Stimulated activated CD4-positive, alpha-beta T cell treated with anti-CD3 and anti-CD28 coated beads, Interleukin-1b, Interleukin-23, amount 100 ng/mL, for 24 hours (primary cell): ENCODE measurements at regions not wholly inside any gene's neighbourhood (a gene's known extent, or its start where the extent isn't known, plus 50 kb on each side); places are given as distances from the start of the nearest gene placed in this dataset.
"Not testable (repeated sequence)": the region's sequence is repeated elsewhere in the genome, so short reads cannot be mapped to it uniquely, and the experiment has no call there.

Source experiments
- DNase-seq, 4 experiments: peaks; one replicate each; pipeline ENCODE4 v3.0.0-alpha.2; 2020; ENCODE audit warnings: low read depth in 4 of 4, low spot score in 1 of 4

DNA sequence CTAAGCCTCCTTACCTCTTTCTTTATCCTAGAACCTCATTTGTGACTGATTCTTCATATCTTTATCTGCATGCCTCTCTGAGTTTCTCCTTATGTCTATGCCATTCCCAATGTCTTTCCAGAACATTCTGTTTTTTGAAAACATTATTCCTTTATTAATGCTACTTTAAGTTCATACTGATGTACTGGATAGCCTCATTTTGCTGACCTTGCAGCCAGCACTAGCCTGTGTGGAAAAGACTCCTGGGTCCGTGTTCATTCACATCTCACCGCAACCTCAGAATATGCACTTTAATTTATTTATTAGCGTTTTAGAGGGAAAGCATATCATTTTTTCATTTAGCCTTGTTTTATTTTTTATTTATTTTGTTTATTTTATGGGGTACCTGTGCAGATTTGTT lies 208.1 kb upstream of the NPVF start:
- no peak for DNase-seq

DNA sequence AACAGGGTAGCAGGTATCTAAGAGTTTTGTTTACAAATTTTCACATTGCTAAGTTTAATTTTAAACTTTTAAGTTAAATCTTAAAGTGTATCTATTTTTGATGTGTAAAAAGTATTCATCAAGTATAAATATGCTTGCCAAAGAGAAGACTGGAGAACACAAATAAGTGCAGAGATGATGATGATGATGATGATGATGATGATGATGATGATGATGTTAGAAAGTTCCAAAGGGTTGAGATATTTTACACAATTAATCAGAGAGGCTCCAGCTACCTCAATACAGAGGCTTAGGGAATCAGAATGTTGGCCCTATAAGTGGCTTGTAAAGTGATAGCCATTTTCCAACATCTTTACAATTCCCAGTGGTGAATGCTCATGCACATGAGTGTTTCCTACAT lies 209.0 kb upstream of the NPVF start:
- no peak for DNase-seq

DNA sequence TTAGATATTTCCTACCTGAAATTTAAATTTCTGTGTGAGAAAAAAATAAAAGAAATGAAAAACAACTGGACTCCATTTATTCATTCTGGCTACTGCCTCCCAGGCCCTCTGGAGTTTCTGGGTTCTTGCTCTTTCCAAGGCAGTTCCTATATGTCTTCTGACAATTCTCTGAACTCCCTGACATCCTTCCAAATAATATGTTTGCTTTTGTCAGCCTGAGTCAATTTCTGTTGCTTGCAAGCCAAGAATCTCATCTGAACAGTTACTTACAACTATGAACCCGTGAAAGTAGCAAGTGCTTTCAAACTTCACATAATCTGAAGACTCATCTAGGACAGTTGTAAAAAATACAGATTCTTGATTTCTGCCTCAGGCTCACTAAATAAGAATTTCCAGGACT lies 216.7 kb upstream of the NPVF start:
- DNase-seq: no peak

DNA sequence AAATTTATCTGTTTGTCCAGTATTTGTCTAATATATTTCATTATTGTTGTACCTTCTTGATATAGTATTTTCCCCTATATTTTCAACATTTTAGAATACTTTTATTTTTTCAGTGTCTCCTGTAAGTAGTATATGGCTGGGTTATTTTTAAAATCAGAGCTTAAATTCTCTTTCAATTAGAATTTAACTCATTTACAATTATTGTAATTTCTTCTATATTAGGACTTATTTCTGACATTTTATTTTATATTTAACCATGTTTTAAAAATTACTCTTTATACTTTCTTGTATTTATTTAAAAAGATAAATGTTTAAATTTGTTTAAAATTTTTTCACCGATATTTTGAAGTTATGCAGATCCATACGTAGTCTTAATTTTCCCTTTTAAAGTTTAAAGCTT lies 220.0 kb upstream of the NPVF start:
- DNase-seq: no peak

DNA sequence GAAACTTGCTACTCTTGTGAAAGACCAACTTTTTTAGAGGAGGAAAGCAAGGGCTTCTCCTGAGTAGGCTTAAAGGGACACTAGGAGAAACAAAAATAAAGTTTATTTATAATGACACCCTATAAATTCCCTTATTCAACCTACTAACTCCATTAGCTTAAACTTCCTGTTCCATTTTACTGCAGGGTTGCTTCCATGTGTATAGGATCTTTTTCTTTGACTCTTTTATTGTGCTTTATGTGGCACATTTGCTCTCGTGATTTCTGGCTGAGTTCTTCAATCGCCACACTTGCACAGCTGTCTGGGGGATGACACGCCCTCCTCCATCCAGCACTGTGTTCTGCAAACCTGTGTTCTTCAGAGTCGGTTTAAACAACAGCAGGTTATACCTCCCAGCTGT lies 225.7 kb upstream of the NPVF start:
- DNase-seq: no peak

DNA sequence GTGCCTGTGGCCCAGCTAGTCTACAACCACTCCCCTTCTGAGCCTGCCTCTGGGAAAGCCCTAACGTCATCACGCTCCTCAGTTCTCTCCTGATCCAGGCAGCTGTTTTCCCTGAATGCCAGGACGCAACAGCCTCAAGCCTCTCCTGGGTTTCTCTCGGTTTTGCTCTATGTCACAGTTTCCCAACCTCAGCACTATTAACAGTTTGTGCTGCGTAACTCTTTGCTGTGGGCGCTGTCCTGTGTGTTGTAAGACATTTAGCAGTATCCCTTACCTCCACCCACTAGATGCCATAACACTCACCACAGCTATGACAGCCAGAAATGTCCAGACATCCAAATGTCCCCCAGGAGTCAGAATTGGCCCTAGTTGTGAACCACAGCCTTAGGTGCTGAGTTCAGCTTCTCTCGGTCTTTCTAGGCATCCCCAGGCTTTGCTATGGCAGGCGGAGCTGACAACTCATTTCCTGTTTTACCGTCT lies 226.3 kb upstream of the NPVF start:
- no peak for DNase-seq

DNA sequence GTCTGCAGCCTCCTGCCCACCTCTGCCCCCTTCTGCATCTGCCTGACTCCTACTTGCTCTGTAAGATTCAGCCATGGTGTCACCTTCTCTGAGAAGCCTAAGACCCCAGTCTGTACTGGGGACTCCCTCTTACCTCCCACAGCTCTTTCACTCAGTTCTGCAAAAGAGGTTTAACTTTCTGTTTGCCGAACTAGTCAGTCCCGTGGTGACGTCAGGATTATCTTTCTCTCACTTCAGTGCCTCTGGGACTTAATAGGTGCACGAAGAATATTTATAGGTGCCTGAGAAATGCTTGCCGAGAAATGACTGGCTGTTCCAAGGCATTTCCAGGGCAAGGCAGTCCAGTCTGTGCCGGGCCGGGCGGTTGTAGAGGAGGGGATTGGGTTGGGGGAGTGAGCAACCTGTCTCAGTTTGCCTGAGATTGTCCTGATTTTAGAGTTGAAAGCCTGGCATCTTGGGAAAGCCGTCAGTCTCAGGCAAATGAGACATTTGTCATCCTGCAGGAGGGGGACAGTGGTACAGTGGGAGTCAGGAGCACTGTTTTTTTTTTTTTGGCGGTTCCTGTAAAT lies 227.5 kb upstream of the NPVF start:
- DNase-seq: no peak

DNA sequence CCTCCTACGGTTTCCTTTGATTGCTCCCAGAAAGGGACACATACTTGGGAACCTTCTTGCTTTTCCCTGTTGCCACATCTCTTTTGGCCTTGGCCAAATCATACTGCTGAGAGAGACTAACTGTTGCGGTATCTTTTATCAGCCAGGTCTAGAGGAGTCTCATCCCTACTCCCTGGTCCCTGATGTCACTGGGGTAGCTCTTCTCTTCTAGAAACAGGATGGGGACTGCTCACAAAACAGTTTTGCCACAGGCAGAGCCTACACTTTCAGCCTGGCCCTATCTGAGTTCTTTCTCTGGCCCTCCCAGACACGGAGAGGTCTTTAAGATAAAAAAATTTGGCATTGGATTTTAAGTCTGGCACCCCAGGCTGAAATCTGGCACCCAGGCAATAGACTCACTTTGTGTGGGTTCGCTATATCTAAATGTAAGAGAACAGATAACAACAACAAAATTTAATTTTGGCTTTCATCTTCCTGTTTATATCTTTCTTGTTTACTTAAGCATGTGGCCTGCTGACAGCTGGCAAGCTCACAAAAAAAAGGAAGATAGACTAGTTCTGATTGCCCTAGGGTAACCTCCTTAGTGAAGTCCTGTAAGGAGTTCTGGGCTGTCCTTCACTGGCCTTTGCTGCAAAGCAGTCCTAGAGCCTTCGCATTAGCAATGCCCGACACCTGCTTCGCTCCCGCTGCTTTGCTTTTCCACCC lies 228.3 kb upstream of the NPVF start:
- DNase-seq: no peak

DNA sequence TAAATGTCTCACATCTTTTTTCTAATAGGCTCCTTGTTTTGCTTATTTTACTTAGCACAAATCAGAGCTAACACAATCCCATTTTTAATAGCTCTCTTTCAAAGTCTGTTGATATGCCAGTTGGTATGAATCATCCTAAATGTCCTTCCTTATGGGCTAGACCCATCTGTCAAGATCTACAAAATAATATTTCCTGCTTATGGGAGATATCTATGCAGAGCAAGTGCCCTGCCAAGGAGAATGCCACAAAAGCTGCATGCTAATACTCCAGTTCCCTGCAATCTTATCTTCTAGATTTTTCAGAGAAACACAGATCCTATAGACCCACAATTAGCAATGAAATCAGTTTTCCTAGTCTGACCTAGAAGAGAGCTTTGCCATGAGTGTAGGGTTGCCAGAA lies 230.8 kb upstream of the NPVF start:
- DNase-seq: no peak

DNA sequence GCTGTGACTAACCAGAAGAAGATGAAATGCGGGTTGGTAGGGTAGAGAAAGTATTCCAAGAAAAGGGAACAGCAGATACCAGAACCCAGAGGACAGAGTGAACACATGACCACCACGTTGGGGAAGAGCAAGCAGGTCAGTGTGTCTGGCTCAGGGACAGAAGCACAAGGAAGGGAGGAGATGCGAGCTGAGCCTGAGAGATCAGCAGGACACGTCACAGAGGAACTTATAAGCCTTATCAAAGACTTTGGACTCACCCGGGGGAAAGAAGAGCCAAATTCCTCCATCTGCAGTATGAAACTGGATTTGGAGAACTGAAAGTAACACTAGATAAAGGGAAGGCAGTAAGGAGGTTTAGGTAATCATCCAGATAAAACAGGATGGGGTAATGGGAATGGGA lies 232.1 kb upstream of the NPVF start:
- DNase-seq: no peak

DNA sequence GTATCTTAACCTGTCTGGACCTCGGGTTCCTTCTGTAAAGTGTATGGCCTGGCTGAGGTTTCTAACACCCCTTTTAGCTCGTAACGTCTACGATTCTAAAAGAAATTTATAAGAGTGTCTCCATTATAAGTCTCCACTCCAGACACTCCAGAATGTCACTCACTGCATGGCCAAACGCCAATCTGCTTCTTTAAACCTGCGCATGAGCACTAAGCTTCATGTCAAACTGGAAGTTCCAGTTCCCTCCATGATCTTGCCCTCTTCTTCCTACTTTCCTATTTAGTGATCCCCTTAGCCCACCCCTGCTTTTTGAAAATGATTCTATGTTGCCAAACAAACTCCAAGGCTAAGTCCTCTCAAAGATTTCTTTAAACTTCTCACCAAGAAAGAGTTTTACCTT lies 241.4 kb upstream of the NPVF start:
- no peak for DNase-seq

DNA sequence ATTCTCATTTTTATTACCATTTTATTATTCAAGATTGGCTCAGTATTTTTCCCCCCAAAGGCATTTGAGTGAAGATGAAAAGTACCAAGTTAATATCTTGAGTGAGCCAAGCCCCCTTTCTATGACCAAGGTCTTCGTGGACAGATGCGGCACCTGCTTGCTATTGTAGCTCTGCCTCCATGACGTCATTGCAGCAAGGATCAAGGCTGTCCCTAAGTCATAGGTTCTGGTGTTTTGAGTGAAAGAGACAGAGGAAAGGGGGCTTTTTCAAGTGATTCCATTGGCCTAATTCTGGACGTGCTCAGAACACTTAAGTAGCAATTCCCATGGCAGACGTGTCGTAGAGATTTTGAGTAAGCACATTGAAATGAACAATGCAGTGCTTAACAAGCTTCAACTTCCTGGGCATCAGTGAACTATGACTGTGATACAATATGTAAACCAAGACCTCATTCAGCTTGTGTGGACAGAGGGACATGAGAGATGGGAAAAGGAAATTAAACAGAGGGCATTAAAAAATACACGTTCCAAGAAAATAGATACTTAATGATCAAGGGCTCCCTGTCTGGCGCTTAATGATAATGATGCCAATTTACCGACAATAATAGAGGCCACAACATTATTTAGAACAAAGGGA lies 248.7 kb upstream of the NPVF start:
- no peak for DNase-seq

DNA sequence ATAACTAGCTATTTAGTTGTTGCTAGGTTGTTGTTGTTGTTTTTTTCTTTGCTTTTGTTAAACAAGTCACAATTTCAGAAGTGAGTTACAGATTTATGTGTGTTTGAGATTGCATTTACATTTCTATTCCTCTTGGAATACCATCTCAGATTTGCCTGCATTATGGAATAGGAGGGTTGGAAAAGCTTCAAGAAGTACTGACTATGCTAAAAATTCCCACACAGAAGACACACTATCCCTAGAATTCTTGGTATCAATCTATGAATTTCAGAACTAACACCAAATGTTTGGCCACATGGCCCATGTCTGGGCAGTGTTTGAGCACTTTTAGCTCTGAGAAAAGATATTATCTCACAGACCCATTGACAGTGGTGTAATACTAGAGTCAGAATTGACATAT lies 249.9 kb upstream of the NPVF start:
- DNase-seq: not testable (repeated sequence)

DNA sequence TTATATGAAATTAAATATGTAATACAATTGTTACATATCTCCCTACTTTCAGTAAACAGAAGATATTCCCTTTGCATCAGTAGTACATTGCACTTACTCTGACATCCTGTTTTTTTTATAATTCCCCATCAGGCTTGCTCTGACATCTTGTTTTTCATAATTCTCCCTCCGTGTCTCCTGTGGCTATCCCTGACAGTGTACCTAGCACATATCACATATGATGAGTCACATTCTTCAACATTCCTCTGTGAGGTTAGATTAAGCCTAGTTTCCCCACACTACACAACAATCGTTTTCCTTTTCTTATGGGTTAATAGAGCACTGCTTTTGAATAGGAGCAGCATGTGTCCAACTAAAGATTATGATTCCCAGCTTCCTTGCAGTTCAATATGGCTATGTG lies 250.6 kb upstream of the NPVF start:
- no peak for DNase-seq

DNA sequence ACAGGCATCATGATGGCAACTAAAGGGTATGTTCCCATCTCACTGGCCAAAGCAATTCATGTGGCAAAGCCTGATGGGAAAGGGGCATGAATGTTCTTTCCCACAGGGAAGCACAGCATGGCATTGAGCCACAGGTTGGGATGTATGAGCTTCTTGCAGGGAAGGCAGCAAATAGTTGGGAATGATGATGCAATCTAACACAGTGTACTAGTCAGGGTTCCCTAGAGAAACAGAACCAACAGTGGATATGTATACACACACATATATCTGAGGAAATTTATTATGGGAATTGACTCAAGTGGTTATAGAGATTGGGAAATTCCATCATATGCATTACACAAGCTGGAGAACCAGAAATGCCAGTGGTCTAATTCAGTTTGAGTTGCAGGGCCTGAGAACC lies 253.6 kb upstream of the NPVF start:
- DNase-seq: no peak

DNA sequence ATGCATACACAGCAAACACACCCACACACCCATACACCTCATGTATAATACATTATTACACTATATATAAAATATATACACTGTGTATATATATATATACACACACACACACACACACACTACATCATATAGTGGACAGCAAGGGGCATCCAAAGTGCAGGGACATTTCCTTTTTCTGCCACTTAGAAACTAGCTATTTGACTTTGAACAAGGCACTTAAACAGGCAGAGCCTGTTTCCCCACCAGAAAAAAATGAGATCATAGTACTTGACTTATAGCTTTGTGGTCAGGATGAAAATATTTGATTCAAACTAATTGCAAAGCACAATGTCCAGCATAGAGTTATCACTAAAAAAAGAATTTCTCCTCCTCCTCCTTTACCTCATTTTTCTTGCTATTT lies 254.3 kb upstream of the NPVF start:
- no peak for DNase-seq

DNA sequence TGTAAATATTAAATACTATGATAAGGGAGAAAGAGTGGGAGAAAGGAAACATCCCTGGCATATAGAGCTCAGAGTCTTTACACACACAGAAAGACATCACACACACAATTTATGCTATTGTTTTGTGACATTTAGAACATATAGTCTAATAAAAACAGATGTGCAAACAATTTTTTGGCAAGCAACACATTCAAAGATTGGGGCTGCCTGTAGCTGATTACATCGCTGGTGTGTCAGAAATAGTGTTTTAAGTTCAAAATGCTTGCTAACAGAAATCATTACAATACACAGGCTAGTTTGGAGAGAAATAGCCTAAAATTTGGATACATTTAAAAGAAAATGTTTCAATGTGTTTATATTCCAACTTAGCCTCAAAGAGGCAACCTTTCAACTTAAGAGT lies 256.7 kb upstream of the NPVF start:
- DNase-seq: no peak

DNA sequence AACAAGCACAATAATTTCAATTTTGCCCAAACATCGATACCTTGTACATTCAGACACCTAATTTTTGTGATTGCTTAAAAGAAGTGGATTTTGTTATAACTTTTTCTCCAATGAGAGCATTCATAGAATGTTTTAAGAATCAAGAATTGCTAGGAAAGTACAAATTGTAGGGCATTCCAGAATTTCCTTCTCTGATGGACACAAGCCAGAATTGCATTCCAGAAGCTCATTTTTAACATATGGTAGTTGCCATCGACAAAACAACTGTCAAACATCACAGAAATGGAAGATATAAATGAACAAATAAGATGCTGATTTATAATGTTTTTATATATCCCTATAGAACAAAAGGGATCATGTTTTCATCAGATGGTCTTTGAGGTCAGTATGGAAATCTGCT lies 258.4 kb upstream of the NPVF start:
- DNase-seq: no peak

DNA sequence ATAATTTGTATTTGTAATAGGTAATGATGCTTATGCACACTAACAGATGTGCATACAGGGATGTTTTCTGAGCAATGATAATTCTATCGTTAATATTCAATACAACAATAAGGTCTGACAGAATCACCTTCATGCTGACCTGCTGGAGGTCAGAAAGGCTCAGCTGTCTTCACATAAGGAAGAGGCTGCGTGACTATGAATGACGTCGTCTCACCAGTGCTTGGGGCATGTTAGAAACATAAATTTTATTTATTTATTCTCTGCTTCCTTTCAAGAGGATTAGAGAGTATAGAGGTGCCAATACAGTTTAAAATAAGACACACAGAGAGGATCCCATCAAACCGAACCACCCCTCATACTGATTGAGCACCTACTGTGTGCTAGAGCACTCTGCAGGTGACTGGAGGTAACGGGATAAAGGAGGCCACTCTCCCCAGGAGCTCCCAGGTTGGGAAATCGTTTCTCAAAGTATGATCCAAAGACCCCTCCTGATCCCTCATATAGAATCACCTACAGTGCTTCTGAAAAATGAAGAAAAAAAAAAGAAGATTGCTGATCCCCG lies 265.6 kb upstream of the NPVF start:
- DNase-seq: no peak

DNA sequence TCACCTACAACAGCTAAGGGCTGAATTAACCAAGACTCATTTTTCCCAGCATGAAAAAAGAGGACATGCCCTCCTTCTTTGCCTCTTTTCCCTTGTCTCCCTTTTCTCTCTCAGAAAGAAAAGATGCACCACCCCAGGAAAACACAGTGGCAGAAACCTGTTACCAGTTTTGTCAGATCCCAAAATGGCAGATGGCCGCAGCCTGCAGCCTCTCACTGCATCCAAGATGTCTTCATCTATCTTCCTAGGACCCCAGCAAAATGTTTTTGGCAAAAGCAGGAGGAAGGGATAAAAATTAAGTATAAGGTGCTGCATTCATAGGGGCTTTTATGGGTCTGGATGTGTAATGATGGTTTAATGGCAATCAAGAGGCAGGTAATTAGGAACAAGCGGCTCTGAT lies 266.6 kb upstream of the NPVF start:
- no peak for DNase-seq

DNA sequence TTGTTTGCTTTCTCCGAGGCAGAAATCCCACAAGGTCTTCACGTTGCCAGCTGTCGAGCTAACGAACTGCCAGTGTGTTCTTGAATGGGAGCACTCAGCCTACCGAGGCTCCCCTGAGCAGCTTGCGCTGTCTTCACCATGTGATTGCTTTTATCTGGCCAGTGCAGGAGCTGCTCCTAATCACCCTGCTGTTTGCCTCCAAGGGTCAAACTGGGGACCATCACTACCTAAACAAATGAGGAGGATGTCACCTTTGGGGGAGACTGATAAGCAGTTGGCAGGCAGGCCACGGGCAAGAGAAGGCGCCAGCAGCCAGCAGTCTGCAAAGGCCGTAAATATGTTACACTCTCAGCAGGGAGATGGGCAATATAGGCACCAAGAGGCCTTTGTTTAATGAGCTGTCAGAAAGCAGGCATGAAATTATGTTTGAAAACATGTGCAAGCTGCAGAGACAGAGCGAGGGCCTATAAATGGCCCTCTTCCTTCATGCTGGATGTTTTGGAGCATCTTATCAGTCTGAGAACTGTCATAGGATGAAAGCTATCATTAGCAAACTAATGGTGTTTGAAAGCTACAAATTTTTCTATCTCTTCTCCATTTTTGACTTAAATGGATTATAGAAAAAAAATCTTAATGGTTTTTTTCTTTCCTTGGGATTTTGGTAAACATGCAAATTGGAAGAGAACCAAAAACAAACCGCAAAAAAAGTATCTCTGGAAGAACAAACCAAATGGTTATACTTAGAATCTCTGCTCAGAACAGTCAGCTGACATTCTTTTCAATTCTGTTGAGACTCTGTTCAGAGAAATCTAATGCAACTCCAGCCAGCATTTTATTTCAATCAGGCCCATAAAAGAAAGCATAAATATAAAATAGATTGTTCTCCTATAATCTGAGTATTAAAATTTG lies 267.3 kb upstream of the NPVF start:
- DNase-seq: no peak
